HG02938 (cell line): ENCODE measurements at regions not wholly inside any gene's neighbourhood (a gene's known extent, or its start where the extent isn't known, plus 50 kb on each side); places are given as distances from the start of the nearest gene placed in this dataset.
A peak's percentile ranks its signal among the peaks of the same experiment; 100 is the strongest.

Experiments used
- ATAC-seq: cut with Tn5 transposase; IDR thresholded peaks from one replicate; pipeline ENCODE4 v1.9.1; 2021; ENCODE audit warnings: mild to moderate bottlenecking, moderate library complexity; ENCODE audit not compliant: unreplicated experiment

- ATAC-seq, result no peak
Observed at GRCh38 chr3:124174910-124175874, 183.3 kb upstream of the ROPN1 start.

- no peak for ATAC-seq
Observed at GRCh38 chr3:124177071-124177470, 185.1 kb upstream of the ROPN1 start.

GRCh38 chr3:124178531-124178930 is 186.6 kb upstream of the ROPN1 start:
- ATAC-seq, result no peak

- ATAC-seq, result no peak
Observed at GRCh38 chr3:124200407-124200806, 208.5 kb upstream of the ROPN1 start.

GRCh38 chr3:124201226-124201625 is 209.3 kb upstream of the ROPN1 start:
- no peak for ATAC-seq

- ATAC-seq, result no peak
Observed at GRCh38 chr3:124201786-124202185, 209.9 kb upstream of the ROPN1 start.

- no peak for ATAC-seq
Observed at GRCh38 chr3:124202754-124203153, 210.8 kb upstream of the ROPN1 start.

- no peak for ATAC-seq
Observed at GRCh38 chr3:124203292-124203691, 211.4 kb upstream of the ROPN1 start.

- no peak for ATAC-seq
Observed at GRCh38 chr3:124206225-124207055, 214.5 kb upstream of the ROPN1 start.

GRCh38 chr3:124207077-124207476 is 215.2 kb upstream of the ROPN1 start:
- ATAC-seq, result no peak

- ATAC-seq, result peak; percentile 88
Observed at GRCh38 chr3:124207873-124208485, 216.1 kb upstream of the ROPN1 start.

- no peak for ATAC-seq
Observed at GRCh38 chr3:124209426-124209825, 217.5 kb upstream of the ROPN1 start.

- no peak for ATAC-seq
Observed at GRCh38 chr3:124210899-124211298, 219.0 kb upstream of the ROPN1 start.

GRCh38 chr3:124213641-124214040 is 221.7 kb upstream of the ROPN1 start:
- ATAC-seq, result no peak

- ATAC-seq, result no peak
Observed at GRCh38 chr3:124217542-124217941, 225.6 kb upstream of the ROPN1 start.

- no peak for ATAC-seq
Observed at GRCh38 chr3:124221422-124221821, 229.5 kb upstream of the ROPN1 start.

GRCh38 chr3:124223853-124224252 is 231.9 kb upstream of the ROPN1 start:
- no peak for ATAC-seq

- no peak for ATAC-seq
Observed at GRCh38 chr3:124227150-124227630, 235.3 kb upstream of the ROPN1 start.

- ATAC-seq, result no peak
Observed at GRCh38 chr3:124229420-124229819, 237.5 kb upstream of the ROPN1 start.

- ATAC-seq, result no peak
Observed at GRCh38 chr3:124229836-124230235, 237.9 kb upstream of the ROPN1 start.

- ATAC-seq, result no peak
Observed at GRCh38 chr3:124230432-124230831, 238.5 kb upstream of the ROPN1 start.
